H4 (cell line): ENCODE measurements at regions not wholly inside any gene's neighbourhood (a gene's known extent, or its start where the extent isn't known, plus 50 kb on each side); places are given as distances from the start of the nearest gene placed in this dataset.
A peak's percentile ranks its signal among the peaks of the same experiment; 100 is the strongest.
"Not testable (repeated sequence)": the region's sequence is repeated elsewhere in the genome, so short reads cannot be mapped to it uniquely, and the experiment has no call there.

Experiments
- DNase-seq: peaks from one replicate; pipeline ENCODE4 v3.0.0-alpha.2; 2015; ENCODE audit warnings: low spot score

DNA sequence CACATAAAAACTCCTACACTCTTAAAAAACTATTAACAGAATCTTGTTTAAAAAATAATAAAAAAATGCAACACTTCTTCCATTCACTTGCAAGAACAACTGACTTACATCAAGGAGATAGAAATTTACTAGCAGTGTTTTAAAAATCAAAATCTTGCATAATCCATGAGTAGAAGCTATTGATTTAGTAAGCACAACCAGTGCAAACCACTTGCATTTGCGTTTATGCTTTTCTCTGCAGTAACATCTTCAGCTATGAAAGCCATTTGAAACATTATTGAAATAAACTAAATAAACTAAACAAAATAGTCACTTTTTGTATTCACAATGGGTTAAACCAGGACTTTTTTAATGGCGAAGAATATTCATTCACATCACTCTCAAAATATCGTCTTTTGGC is 389.2 kb upstream of the EMCN start:
- DNase-seq, result no peak

GRCh38 chr4:100900945-100901344 is 383.1 kb upstream of the EMCN start:
- not testable (repeated sequence) for DNase-seq

DNA sequence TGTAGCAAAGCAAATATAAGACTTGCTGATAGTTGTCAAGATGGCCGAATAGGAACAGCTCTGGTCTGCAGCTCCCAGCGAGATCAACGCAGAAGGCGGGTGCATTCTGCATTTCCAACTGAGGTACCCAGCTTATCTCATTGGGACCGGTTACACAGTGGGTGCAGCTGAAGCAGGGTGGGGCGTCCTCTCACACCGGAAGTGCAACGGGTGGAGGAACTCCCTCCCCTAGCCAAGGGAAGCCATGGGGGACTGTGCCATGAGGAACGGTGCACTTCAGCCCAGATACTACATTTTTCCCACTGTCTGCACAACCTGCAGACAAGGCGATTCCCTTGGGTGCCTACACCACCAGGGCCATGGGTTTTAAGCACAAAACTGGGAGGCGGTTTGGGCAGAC is 382.3 kb upstream of the EMCN start:
- no peak for DNase-seq

DNA sequence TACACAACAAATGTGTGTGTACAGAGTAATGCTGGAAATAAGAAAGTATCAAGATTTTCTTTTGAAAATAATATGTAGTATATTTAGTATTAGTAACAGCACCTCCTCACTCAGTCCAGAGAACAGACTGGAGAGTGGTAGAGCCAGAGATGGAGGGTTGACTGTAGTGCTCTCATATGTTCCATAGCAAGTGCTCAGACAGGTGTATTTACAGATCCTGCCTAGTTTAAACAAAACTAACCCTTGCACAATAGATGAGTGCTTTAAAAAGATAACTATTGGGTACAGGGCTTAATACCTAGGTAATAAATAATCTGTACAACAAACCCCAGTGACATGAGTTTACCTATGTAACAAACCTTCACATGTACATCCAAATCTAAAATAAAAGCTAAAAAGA is 381.0 kb upstream of the EMCN start:
- no peak for DNase-seq

DNA sequence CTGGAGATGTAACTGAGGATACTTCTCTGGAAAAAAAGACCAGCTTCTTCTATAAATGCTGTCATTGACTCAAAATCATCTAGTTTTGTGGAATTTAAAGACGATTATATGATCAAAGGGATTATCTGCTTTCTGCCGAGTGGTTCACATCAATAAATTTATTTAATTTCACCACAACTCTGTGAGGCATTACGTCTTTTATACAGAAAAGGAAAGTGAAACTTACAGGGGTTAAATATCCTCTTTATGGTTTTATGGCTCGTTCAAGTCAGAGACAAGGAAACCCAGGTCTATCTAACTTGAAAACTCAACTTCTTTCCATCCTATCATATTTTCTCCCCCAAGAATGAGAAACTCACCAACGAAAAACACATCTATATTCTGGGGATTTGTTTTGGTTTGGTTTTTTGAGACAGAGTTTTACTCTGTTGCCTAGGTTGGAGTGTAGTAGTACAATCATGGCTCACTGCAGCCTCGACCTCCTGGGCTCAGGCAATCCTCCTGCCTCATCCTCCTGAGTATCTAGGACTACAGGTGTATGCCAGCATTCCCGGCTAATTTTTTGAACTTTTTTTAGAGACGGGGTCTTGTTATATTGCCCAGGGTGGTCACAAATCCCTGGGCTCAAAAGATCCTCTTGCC is 377.9 kb upstream of the EMCN start:
- DNase-seq, result peak; percentile 14

DNA sequence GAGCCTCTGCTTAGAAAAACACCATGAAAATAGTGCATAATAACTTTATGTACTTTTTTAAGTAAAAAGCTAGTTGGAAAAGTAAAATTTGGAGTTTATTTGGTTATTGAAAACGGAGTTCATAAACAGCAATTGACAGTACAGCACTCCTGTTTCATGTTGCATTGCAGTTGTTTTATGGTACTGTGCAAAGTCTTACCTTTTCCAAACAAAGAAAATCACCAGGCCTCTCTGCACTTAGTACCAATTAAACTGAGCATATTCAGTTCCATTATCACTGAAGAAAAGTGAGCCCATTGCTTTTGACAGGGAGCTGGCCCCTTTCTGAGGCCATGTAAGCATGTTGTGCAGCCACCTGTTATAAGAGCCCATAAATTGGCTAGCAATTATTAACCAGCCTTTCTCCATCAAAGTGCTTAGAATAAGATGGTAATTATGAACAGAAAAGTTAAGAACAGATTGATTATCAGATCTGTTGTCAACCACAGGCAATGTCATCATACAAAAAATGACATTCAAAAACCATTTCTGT is 376.6 kb upstream of the EMCN start:
- DNase-seq, result no peak

GRCh38 chr4:100891808-100892207 is 374.0 kb upstream of the EMCN start:
- DNase-seq, result no peak

DNA sequence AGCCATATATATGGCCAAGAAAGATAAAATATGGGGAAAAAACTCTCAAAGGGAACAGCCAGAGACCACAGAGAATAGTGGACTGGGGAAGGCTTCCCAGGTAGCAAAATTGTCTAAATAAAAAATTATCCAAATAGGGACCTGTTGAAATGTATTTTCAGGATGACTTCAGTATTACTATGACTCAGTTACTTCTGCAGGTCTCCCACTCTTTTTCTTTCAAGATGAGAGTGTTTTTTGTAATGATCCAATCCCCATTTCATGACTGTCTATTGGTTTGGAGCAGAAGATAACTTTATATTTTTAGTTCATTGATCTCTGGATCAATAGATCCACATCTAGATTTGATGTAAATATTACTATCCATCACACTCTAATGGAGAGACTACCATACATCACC is 372.1 kb upstream of the EMCN start:
- no peak for DNase-seq

DNA sequence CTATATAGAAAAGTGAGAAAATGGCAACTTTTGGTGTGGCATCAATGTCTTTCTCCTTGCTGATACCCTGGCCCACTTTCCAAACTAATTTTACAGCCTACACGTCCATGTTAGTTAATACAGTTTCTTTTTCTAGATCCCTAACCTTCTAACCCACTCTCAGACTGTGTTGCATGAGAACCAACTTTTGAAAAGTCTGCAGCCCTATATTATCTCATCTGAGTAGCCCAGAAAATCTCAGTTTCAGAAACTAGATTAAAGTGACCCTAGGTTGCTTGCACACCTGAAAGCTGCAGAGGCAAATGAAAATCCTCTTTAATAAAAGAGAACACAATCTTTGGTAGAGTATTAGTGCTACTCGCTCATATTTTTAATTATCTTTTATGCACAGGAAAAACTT is 371.6 kb upstream of the EMCN start:
- no peak for DNase-seq

DNA sequence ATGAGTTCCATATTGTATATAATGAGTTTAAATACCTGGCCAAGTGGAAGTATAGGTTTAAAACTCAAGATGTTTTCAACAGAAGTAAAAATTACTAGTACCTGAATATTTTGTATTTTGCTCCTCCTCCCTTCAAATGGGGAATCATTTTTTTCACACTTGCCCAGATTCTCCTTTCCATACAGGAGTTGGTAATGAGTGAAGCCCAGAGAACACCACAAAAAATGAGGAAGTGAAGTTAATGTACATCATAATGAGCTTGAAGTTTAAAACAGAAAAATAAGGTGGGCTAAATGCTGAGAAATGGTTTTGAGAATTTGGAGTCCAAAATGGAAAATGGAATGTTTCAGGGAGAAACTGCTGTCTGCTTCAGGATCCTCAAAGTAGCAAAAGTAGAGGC is 364.8 kb upstream of the EMCN start:
- no peak for DNase-seq

DNA sequence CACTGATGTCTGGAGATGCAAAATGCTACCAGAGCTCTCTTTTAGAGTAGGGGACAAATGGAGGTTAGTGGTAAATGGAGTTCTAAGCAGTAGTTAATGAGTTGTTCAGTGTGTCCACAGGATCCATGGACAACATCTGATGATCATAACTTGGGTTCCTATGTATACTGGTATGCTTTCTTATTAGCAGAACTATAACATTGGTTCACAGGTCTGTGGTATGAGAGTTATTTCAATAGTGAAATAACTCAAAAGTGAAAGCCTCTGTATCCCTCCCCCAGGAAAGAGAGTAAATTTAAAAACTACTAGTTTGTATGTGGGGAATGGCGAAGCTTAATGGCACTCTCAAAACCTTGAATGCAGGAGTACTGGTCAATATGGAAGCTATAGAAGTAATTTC is 363.5 kb upstream of the EMCN start:
- no peak for DNase-seq

DNA sequence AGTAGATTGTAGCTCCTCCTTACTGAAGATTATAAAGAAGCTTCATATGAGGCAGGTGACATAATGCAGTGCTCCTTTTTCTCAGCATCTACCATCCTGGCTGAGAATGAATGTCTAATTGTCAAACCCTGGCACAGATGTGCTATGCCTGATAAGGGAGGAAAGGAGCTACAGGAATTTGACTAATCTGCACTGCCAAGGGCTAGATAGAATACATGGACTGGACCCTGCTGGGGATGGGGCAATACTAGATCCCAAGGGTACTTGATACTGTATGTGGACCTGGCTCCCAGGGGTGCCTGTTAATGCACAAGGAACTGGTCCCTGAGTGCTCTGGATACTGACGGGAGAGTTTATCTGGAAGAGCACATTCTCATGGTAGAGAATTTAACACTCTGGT is 362.2 kb upstream of the EMCN start:
- DNase-seq, result no peak

DNA sequence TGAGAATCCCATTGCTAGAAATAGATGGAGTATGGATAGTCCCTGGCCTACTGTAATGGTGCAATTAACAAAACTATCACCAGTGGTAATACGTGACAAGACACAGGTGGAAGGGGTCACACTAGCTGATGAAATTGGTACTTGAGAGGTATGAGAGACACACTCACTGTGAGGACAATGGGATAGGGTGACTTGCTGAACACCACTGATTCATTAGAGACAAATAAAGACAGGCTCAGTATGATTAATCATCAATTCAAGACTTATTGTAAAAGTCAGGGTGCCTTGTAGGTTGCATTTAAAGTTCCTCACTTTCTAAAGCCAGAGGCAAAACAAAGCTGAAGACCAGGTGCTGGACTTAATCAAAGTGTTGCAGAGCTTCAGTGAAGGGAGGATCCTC is 361.6 kb upstream of the EMCN start:
- DNase-seq, result no peak

- DNase-seq, result no peak
Observed at GRCh38 chr4:100876546-100876945, 358.7 kb upstream of the EMCN start.

DNA sequence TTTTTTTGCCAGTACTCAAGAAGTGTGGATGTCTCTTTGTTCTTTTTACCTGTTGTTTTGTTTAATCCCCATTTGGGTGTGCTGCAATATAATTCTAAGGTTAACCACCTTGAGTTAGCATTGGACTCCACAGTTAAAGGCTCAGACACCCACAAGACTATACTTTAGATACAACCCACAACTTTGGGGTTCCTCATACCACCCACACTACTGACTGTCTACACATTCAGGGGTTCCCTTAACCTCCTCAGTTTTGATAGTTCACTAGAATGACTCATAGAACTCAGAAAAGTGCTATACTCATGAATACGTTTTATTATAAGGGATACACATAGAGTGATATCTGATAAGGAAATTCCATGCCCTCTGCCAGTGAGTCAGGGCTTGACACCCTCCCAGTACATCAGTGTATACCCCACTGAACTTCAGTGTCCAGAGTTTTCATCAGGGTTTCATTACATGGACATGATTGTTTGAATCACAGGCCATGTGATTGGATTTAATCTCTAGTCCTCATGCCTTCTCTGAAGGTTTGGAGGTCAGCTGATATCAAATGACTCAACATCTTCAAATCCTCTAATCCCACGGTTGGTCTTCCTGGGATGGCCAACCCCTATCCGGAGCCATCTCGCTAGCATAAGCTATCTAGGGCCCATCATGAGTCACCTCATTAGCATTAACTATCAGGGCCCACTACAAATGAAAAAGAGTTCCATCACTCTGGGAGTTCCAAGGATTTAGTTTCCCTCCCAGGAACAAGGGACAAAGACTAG is 357.7 kb upstream of the EMCN start:
- no peak for DNase-seq

- DNase-seq, result no peak
Observed at GRCh38 chr4:100872811-100873210, 355.0 kb upstream of the EMCN start.

DNA sequence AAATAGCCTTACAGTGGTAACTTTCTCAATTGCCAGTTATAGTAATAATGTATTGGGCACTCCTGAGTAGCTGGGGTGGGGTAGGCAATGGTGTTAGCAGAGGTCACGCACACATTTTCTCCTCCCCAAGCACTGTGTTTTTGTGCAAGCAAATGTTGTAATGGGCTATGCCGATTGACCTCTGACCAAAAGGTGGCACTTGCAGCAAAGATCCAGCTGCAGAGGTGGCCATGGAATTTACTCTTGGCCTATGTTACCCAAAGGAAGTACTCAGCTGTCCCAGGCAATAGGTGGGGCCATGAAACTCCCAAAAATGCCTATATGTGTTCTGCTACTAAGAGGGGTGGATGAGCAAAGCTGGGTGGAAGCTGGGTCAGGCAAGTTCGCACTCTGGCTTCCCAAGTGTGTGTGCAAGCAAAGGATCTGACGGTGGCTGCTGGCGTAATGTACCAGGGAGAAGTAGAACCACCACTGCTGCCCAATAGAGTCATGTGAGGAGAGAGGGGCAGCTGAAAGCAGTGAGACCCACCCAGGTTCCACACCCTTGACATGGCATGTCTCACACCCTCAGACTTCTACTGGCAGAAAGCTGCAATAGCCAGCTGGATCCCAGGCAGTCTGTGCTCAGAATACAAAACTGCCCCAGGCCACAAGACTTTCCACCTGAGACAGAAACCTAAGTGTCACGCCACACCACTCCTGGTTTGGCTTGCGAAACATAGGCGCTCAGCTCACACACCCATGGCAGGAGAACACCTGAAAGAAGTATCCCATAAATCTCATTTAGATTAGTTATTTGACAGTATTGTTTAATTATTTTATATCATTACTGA is 353.3 kb upstream of the EMCN start:
- no peak for DNase-seq

DNA sequence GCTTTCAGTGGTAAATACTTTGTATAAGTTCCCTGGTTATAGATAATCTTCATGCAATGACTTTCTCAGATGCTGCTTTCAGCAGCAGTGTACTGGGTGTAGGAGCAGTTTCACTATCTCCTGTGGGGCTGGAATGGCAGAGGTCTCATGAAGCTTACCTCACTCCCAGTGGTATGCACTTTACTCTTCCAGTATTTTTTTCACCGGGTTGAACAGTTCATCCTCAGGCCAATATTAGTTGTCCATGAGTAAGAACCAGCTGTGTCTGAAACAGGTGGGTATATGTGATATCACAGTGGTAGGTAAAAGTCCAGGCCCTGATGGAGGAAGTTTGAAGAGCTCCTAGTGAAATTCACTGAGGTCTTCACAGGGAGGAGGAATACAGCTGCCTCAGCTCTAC is 351.5 kb upstream of the EMCN start:
- DNase-seq, result no peak

GRCh38 chr4:100868281-100868680 is 350.5 kb upstream of the EMCN start:
- not testable (repeated sequence) for DNase-seq

DNA sequence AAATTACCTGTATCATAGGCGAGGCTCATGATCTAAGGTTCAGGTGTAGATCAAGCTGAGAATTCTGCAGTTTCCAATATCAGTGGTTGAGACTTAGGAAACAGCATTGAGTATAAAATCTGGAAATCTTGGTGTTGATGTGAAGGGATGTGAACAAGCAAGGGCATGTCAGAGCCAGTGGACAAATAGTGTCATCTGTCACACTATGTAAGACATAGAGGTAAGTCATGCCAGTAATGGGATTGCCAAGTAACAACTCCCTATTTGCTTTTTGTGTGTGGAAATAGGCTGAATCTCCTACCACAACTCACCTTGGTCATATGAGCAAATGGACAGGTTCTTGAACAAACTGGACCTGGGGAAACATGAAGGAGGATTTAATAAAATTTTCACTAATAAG is 334.5 kb upstream of the EMCN start:
- no peak for DNase-seq

DNA sequence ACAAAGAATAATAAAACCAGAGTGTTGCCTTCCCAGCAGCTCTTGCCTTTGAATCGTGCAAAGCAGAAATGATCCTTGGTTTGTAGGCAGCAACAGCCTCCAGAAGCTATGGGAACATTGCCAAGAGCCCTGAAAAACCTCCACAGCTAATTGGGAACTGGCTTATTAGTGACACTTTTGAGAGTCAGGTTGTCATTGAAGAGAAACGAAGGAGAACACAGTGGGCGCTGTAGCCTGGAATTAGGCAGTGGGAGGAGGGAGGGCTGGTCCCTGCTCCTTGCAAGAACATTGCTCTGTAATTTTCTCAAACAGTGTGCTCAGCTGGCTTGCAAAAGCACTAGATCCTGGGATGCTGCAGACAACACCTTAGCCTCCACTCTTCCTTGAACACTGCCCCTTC is 331.5 kb upstream of the EMCN start:
- DNase-seq, result no peak

DNA sequence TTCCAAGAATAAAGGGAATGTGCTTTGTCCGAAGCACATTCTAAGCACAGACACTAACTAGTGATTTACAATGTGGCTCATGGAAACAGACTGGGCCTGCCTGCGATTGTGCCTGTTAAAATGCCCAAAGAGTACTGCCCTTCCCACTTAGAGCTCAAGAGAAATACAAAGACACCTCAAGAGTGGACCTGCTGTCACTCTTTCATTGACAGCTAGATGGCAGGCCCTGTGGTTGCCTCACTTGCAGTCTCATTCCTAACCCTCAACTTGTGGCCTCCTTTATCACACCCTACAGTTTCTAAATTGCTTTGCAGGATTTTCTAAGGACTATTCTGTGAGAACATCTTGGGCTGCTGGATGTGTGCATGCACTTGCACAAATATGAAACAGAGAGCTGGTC is 331.0 kb upstream of the EMCN start:
- DNase-seq, result peak; percentile 8

DNA sequence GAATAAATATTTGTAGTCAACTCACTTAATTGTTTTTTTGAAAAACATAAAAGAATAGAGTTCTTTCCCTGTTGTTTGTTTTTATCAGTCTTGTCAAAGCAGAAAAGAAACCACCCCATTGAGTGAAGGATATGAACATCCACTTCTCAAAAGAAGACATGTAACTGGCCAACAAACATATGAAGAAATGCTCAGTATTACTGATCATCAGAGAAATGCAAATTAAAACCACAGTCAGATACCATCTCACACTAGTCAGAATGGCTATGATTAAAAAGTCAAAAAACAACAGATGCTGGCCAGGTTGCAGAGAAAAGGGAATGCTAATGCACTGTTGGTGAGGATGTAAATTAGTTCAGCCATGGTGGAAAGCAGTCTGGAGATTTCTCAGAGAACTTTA is 326.1 kb upstream of the EMCN start:
- DNase-seq, result no peak
